Liver (tissue), 3 donors: ENCODE measurements at regions not wholly inside any gene's neighbourhood (a gene's known extent, or its start where the extent isn't known, plus 50 kb on each side); places are given as distances from the start of the nearest gene placed in this dataset.

ENCODE experiments used
- CTCF ChIP-seq: fragments of 150-350 bp; IDR thresholded peaks from 2 replicates; pipeline ENCODE4 v1.5.1; 2017; ENCODE audit warnings: improper control_type of control experiment, low read depth, low read length; ENCODE audit not compliant: missing input control
- EGR1 ChIP-seq, 2 donors: IDR thresholded peaks; 2 replicates each; pipeline ENCODE4 v1.6.1; 2016 to 2018; ENCODE audit warnings: antibody characterized with exemption in 2 of 2, low read depth in 2 of 2
- GABPA ChIP-seq, 2 donors: IDR thresholded peaks in 1 of 2; conservative IDR thresholded peaks in 1 of 2; 2 replicates each; pipeline ENCODE4 v1.6.1; 2016; ENCODE audit warnings: antibody characterized with exemption in 2 of 2, mild to moderate bottlenecking in 1 of 2, moderate library complexity in 1 of 2
- MAX ChIP-seq: IDR thresholded peaks from 2 replicates; pipeline ENCODE4 v1.6.1; 2016; ENCODE audit warnings: antibody characterized with exemption
- RAD21 ChIP-seq, 2 donors: IDR thresholded peaks; 2 replicates each; pipeline ENCODE4 v1.6.1; 2016; ENCODE audit warnings: antibody characterized with exemption in 2 of 2, mild to moderate bottlenecking in 2 of 2
- REST ChIP-seq: IDR thresholded peaks from 2 replicates; pipeline ENCODE4 v1.6.1; 2016; ENCODE audit warnings: antibody characterized with exemption, mild to moderate bottlenecking
- SP1 ChIP-seq: IDR thresholded peaks from 2 replicates; pipeline ENCODE4 v1.6.1; 2018; ENCODE audit warnings: antibody characterized with exemption, mild to moderate bottlenecking
- donor health status: healthy.
- donor health status: healthy.

DNA sequence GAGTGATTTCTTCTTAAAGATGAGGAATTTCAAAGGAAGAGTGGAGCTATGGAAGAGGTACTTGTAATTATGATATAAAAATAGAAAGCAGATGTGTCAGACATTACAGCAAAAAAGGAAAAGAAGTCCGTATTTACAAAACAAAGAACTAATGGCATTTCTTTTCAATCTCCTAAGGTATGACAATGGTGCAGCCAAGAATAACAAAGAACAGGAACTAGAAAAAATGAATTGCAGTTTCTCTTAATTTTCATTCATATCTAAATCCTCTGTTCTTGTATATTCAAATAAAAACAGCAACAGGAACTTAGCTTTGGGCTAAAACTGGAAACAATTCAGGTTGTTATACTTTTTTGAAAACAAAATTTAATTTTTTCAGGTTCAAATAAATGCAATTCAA lies 105.1 kb downstream of the SPRY1 start:
- TF ChIP-seq CTCF: no peak
- no peak for TF ChIP-seq SP1
- no peak for TF ChIP-seq MAX
- TF ChIP-seq GABPA (IDR thresholded peaks at IDR 0.05 in 1 of 2, conservative IDR thresholded peaks at IDR 0.05 in 1 of 2): no peak
- TF ChIP-seq EGR1 (IDR thresholded peaks at IDR 0.05; ENCODE audit: low read depth in 2 of 2): no peak
- no peak for TF ChIP-seq REST
- TF ChIP-seq RAD21 (IDR thresholded peaks at IDR 0.05): no peak
